Testis (tissue), 2 donors: ENCODE measurements at regions not wholly inside any gene's neighbourhood (a gene's known extent, or its start where the extent isn't known, plus 50 kb on each side); places are given as distances from the start of the nearest gene placed in this dataset.

Experiments
- DNase-seq: peaks from one replicate; pipeline ENCODE4 v3.0.0-alpha.2; 2019
- H3K27ac ChIP-seq, 2 donors: fragments of 200-600 bp; sonication (generic); one replicate each; pipeline ENCODE4 v1.5.1; 2019
- H3K27me3 ChIP-seq: fragments of 200-600 bp; sonication (generic); one replicate; pipeline ENCODE4 v1.5.1; 2019
- H3K36me3 ChIP-seq: fragments of 200-600 bp; sonication (generic); one replicate; pipeline ENCODE4 v1.5.1; 2017; ENCODE audit warnings: low read depth; ENCODE audit errors: missing control alignments
- H3K4me1 ChIP-seq: fragments of 200-600 bp; sonication (generic); one replicate; pipeline ENCODE4 v1.5.1; 2019
- H3K4me3 ChIP-seq, 2 donors: fragments of 200-600 bp; sonication (generic); one replicate each; pipeline ENCODE4 v1.5.1; 2017 to 2019
- H3K9me3 ChIP-seq: fragments of 200-600 bp; sonication (generic); one replicate; pipeline ENCODE4 v1.5.1; 2017
- CTCF ChIP-seq, 3 experiments: fragments of 450-650 bp in 2 of 3; fragments of 200-600 bp in 1 of 3; sonication (generic) in 1 of 3; IDR thresholded peaks; one replicate each; pipeline ENCODE4 v1.5.1; 2016 to 2019; ENCODE audit warnings: antibody characterized with exemption in 3 of 3, mild to moderate bottlenecking in 2 of 3, moderate library complexity in 1 of 3
- POLR2A ChIP-seq: fragments of 450-650 bp; IDR thresholded peaks from one replicate; pipeline ENCODE4 v1.6.1; 2017; ENCODE audit warnings: antibody characterized with exemption, mild to moderate bottlenecking, moderate library complexity
- WGBS, 2 donors: methylation state at CpG; one replicate each; pipeline ENCODE4 v1.1.5; 2018; 5-methylcytosine and 5-hydroxymethylcytosine counted together
- intact Hi-C: fragments of 100-400 bp; cut with DNase I; formaldehyde crosslinking; loops from one replicate; pipeline ENCODE4 v1.15.1; 2023; ENCODE audit warnings: low total_unique reads

GRCh38 chr5:117713585-117714198 is 1139.1 kb upstream of the SEMA6A start:
- H3K4me1 ChIP-seq: no peaks in the 10 kb centered on the region
- intact Hi-C loops: no loop called here
- H3K36me3 ChIP-seq: no peaks in the 10 kb centered on the region
- WGBS, 2 donors: 52 to 64% methylated on average over 3 of the region's 3 CpGs
- H3K4me3 ChIP-seq: no peak overlapping the region
- H3K27me3 ChIP-seq: no peaks in the 10 kb centered on the region
- no peaks in the 10 kb centered on the region for H3K9me3 ChIP-seq
- H3K27ac ChIP-seq: no peak overlapping the region
- TF ChIP-seq POLR2A (no peak), CTCF (IDR thresholded peaks at IDR 0.05) (no peak)
- no peak for DNase-seq

- Histone ChIP-seq H3K27me3 (no peaks in the 10 kb centered on the region), H3K9me3 (no peaks in the 10 kb centered on the region), H3K4me1 (no peaks in the 10 kb centered on the region), H3K36me3 (no peaks in the 10 kb centered on the region), H3K27ac (no peak overlapping the region), H3K4me3 (no peak overlapping the region)
- DNase-seq: no peak
- WGBS, 2 donors: 45 to 89% methylated on average over 1 of the region's 1 CpG
- no peak for TF ChIP-seq CTCF (IDR thresholded peaks at IDR 0.05)
- no peak for TF ChIP-seq POLR2A
- intact Hi-C loops: no loop called here
Observed at GRCh38 chr5:117701062-117701461, 1126.4 kb upstream of the SEMA6A start.

GRCh38 chr5:117692606-117693005 is 1118.0 kb upstream of the SEMA6A start:
- DNase-seq: no peak
- WGBS, 2 donors: 91 to 93% methylated on average over 1 of the region's 1 CpG
- no peaks in the 10 kb centered on the region for H3K36me3 ChIP-seq
- H3K27ac ChIP-seq: no peak overlapping the region
- TF ChIP-seq POLR2A (no peak), CTCF (IDR thresholded peaks at IDR 0.05) (no peak)
- H3K4me3 ChIP-seq: no peak overlapping the region
- no peaks in the 10 kb centered on the region for H3K27me3 ChIP-seq
- intact Hi-C loops: no loop called here
- no peaks in the 10 kb centered on the region for H3K9me3 ChIP-seq
- H3K4me1 ChIP-seq: no peaks in the 10 kb centered on the region

GRCh38 chr5:117691081-117691870 is 1116.7 kb upstream of the SEMA6A start:
- Histone ChIP-seq H3K36me3 (no peaks in the 10 kb centered on the region), H3K9me3 (no peaks in the 10 kb centered on the region), H3K4me1 (no peaks in the 10 kb centered on the region), H3K27me3 (no peaks in the 10 kb centered on the region), H3K27ac (no peak overlapping the region), H3K4me3 (no peak overlapping the region)
- no peak for DNase-seq
- WGBS, 2 donors: 69 to 74% methylated on average over 5 of the region's 5 CpGs
- TF ChIP-seq CTCF (IDR thresholded peaks at IDR 0.05): no peak
- TF ChIP-seq POLR2A: no peak
- intact Hi-C loops: no loop called here

- Histone ChIP-seq H3K27me3 (no peaks in the 10 kb centered on the region), H3K27ac (no peak overlapping the region), H3K9me3 (no peaks in the 10 kb centered on the region), H3K4me1 (no peaks in the 10 kb centered on the region), H3K36me3 (no peaks in the 10 kb centered on the region), H3K4me3 (no peak overlapping the region)
- TF ChIP-seq POLR2A: no peak
- TF ChIP-seq CTCF (IDR thresholded peaks at IDR 0.05): no peak
- 30 to 43% methylated on average over 4 of the region's 4 CpGs for WGBS, 2 donors
- DNase-seq: no peak
- intact Hi-C loops: no loop called here
Observed at GRCh38 chr5:117690612-117691011, 1116.0 kb upstream of the SEMA6A start.
